H1 (cell line): ENCODE measurements at regions not wholly inside any gene's neighbourhood (a gene's known extent, or its start where the extent isn't known, plus 50 kb on each side); places are given as distances from the start of the nearest gene placed in this dataset.

Experiments
- CTCF ChIA-PET: fragments of 300-600 bp; sonication (Branson Sonifier 250); formaldehyde crosslinking; loops from one replicate; lab custom pipeline; 2021; ENCODE audit not compliant: partially characterized antibody; lab: Charles Lee
- POLR2A ChIA-PET: fragments of 300-600 bp; sonication (Branson Sonifier 250); formaldehyde crosslinking; loops from one replicate; lab custom pipeline; 2021; ENCODE audit warnings: inconsistent platforms; ENCODE audit not compliant: partially characterized antibody; lab: Charles Lee
- DNase-seq, 2 experiments: peaks; one replicate each; pipeline versions ENCODE4 v3.0.0 to v3.0.0-alpha.2; 2010 to 2022; ENCODE audit warnings: low spot score in 2 of 2, low read depth in 1 of 2, mixed read lengths in 1 of 2
- FAIRE-seq: peaks from 2 replicates; lab custom pipeline; 2011; peaks lifted over from hg19 to GRCh38; lab: Jason Lieb, UNC
- H2AFZ ChIP-seq: 2 replicates; pipeline ENCODE4 v1.8.1; 2012; ENCODE audit warnings: low read length, inconsistent platforms
- H2AK5ac ChIP-seq: 2 replicates; pipeline ENCODE4 v1.6.1; 2013; ENCODE audit warnings: low read depth, low read length
- H2BK120ac ChIP-seq: replicated peaks from 2 replicates; pipeline ENCODE3; 2013; ENCODE audit warnings: low read depth, low read length, inconsistent platforms
- H2BK12ac ChIP-seq: 2 replicates; pipeline ENCODE4 v1.6.1; 2013; ENCODE audit warnings: low read depth, low read length
- H2BK15ac ChIP-seq: 2 replicates; pipeline ENCODE4 v1.6.1; 2013; ENCODE audit warnings: low read length
- H2BK20ac ChIP-seq: 2 replicates; pipeline ENCODE4 v1.6.1; 2013; ENCODE audit warnings: low read length
- H2BK5ac ChIP-seq: 2 replicates; pipeline ENCODE4 v1.6.1; 2013; ENCODE audit warnings: low read depth, low read length
- H3K14ac ChIP-seq: 2 replicates; pipeline ENCODE4 v1.6.1; 2013; ENCODE audit warnings: inconsistent platforms; ENCODE audit not compliant: insufficient read length
- H3K18ac ChIP-seq: 2 replicates; pipeline ENCODE4 v1.6.1; 2013; ENCODE audit warnings: low read length; ENCODE audit errors: extremely low read depth
- H3K23ac ChIP-seq: 2 replicates; pipeline ENCODE4 v1.6.1; 2013; ENCODE audit warnings: inconsistent platforms; ENCODE audit not compliant: insufficient read length
- H3K23me2 ChIP-seq: 2 replicates; pipeline ENCODE4 v1.6.1; 2013; ENCODE audit warnings: low read depth, low read length
- H3K27ac ChIP-seq: 2 replicates; pipeline ENCODE4 v1.6.1; 2011; ENCODE audit warnings: low read depth, low read length, inconsistent platforms
- H3K27me3 ChIP-seq, 4 experiments: replicated peaks in 1 of 4; 1 replicate in 1 of 4; 2 replicates in 3 of 4; pipeline versions ENCODE4 v1.6.1 to v1.8.1; 2011 to 2013; ENCODE audit warnings: low read length in 3 of 4, mild to moderate bottlenecking in 3 of 4, inconsistent platforms in 2 of 4, mixed read lengths in 2 of 4, moderate library complexity in 1 of 4; ENCODE audit not compliant: control insufficient read depth in 3 of 4, insufficient read depth in 3 of 4; ENCODE audit errors: extremely low read depth in 1 of 4
- H3K36me3 ChIP-seq, 4 experiments: 2 replicates each; pipeline versions ENCODE4 v1.6.1 to v1.8.1; 2011 to 2013; ENCODE audit warnings: mild to moderate bottlenecking in 4 of 4, low read length in 3 of 4, moderate library complexity in 2 of 4, control low read depth in 1 of 4, inconsistent platforms in 1 of 4; ENCODE audit not compliant: insufficient read depth in 4 of 4, control insufficient read depth in 2 of 4
- H3K4ac ChIP-seq: replicated peaks from 2 replicates; pipeline ENCODE3; 2013; ENCODE audit warnings: low read length, low read depth, mixed read lengths, inconsistent platforms; ENCODE audit not compliant: insufficient read length
- H3K4me1 ChIP-seq, 4 experiments: replicated peaks in 1 of 4; 1 replicate in 1 of 4; 2 replicates in 3 of 4; pipeline versions ENCODE4 v1.6.1 to v1.8.1; 2011 to 2013; ENCODE audit warnings: low read length in 3 of 4, inconsistent platforms in 2 of 4, mixed read lengths in 1 of 4; ENCODE audit not compliant: insufficient read depth in 4 of 4, control insufficient read depth in 3 of 4
- H3K4me2 ChIP-seq, 2 experiments: 2 replicates each; pipeline versions ENCODE4 v1.6.1 to v1.8.1; 2011 to 2013; ENCODE audit warnings: low read depth in 2 of 2, low read length in 2 of 2, control low read depth in 1 of 2, inconsistent platforms in 1 of 2, mild to moderate bottlenecking in 1 of 2; ENCODE audit not compliant: insufficient read depth in 1 of 2
- H3K4me3 ChIP-seq, 4 experiments: fragments of 200-600, 300-600 bp in 1 of 4; sonication (generic), shearing (Covaris generic), sonication (Bioruptor Twin) in 1 of 4; 2 replicates each; pipeline versions ENCODE4 v1.5.1 to v1.8.1; 2011 to 2016; ENCODE audit warnings: low read length in 4 of 4, low read depth in 3 of 4, control low read depth in 2 of 4, inconsistent platforms in 2 of 4, mild to moderate bottlenecking in 2 of 4, mixed read lengths in 1 of 4, moderate library complexity in 1 of 4; ENCODE audit not compliant: insufficient read depth in 2 of 4; ENCODE audit errors: extremely low read depth in 1 of 4
- H3K56ac ChIP-seq: replicated peaks from 2 replicates; pipeline ENCODE3; 2013; ENCODE audit warnings: low read depth, mild to moderate bottlenecking, mixed read lengths, low read length, inconsistent platforms; ENCODE audit not compliant: insufficient read length
- H3K79me1 ChIP-seq: 2 replicates; pipeline ENCODE4 v1.6.1; 2013; ENCODE audit warnings: low read depth, low read length, control low read depth
- H3K79me2 ChIP-seq, 2 experiments: 2 replicates each; pipeline versions ENCODE4 v1.6.1 to v1.8.1; 2012 to 2013; ENCODE audit warnings: low read length in 2 of 2, mild to moderate bottlenecking in 2 of 2, inconsistent platforms in 1 of 2; ENCODE audit not compliant: insufficient read depth in 2 of 2, control insufficient read depth in 1 of 2
- H3K9ac ChIP-seq, 4 experiments: replicated peaks in 1 of 4; 1 replicate in 1 of 4; 2 replicates in 3 of 4; pipeline versions ENCODE4 v1.6.1 to v1.8.1; 2011 to 2013; ENCODE audit warnings: low read depth in 3 of 4, low read length in 3 of 4, control low read depth in 2 of 4, mild to moderate bottlenecking in 2 of 4, moderate library complexity in 2 of 4, inconsistent platforms in 1 of 4; ENCODE audit errors: extremely low read depth in 1 of 4
- H3K9me3 ChIP-seq, 2 experiments: 2 replicates each; pipeline versions ENCODE4 v1.6.1 to v1.8.1; 2012 to 2013; ENCODE audit warnings: mild to moderate bottlenecking in 2 of 2, moderate library complexity in 2 of 2, control low read depth in 1 of 2, inconsistent platforms in 1 of 2, low read depth in 1 of 2, low read length in 1 of 2, mixed read lengths in 1 of 2; ENCODE audit not compliant: insufficient read depth in 2 of 2
- H4K20me1 ChIP-seq, 2 experiments: replicated peaks in 1 of 2; 2 replicates each; pipeline versions ENCODE3 to v1.8.1; 2011 to 2013; ENCODE audit warnings: inconsistent platforms in 2 of 2, low read length in 2 of 2, mild to moderate bottlenecking in 1 of 2; ENCODE audit not compliant: insufficient read depth in 2 of 2, control insufficient read depth in 1 of 2
- H4K5ac ChIP-seq: 2 replicates; pipeline ENCODE4 v1.6.1; 2013; ENCODE audit warnings: low read length, low read depth, mixed read lengths, inconsistent platforms; ENCODE audit not compliant: insufficient read length
- H4K8ac ChIP-seq: 2 replicates; pipeline ENCODE4 v1.8.0; 2013; ENCODE audit warnings: mild to moderate bottlenecking, moderate library complexity, low read length, inconsistent platforms; ENCODE audit not compliant: insufficient read depth; ENCODE audit errors: extremely low read depth
- H4K91ac ChIP-seq: replicated peaks from 2 replicates; pipeline ENCODE3; 2013; ENCODE audit warnings: low read length, mixed read lengths, inconsistent platforms; ENCODE audit not compliant: insufficient read length
- CTCF ChIP-seq, 3 experiments: IDR thresholded peaks; 1 replicate in 2 of 3; 2 replicates in 1 of 3; pipeline versions ENCODE4 v1.5.1 to v1.6.1; 2011; ENCODE audit warnings: low read length in 3 of 3, mild to moderate bottlenecking in 3 of 3, inconsistent platforms in 2 of 3, low read depth in 1 of 3, moderate library complexity in 1 of 3; ENCODE audit not compliant: insufficient read depth in 1 of 3; ENCODE audit errors: control extremely low read depth in 1 of 3
- E2F6 ChIP-seq: IDR thresholded peaks from 2 replicates; pipeline ENCODE4 v1.6.1; 2012; ENCODE audit warnings: inconsistent platforms
- WGBS, 2 experiments: shearing (Covaris generic) in 1 of 2; methylation state at CpG; one replicate each; pipeline versions ENCODE4 v1.1.6 to v1.1.7; 2013 to 2015; ENCODE audit warnings: low lambda C conversion rate in 2 of 2, mixed read lengths in 2 of 2, inconsistent platforms in 1 of 2, low coverage in 1 of 2, missing lambda C conversion rate in 1 of 2; ENCODE audit not compliant: insufficient replicate concordance in 2 of 2, insufficient coverage in 1 of 2, insufficient read length in 1 of 2; ENCODE audit errors: extremely low coverage in 1 of 2, missing lambda C conversion rate in 1 of 2; 5-methylcytosine and 5-hydroxymethylcytosine counted together

DNA sequence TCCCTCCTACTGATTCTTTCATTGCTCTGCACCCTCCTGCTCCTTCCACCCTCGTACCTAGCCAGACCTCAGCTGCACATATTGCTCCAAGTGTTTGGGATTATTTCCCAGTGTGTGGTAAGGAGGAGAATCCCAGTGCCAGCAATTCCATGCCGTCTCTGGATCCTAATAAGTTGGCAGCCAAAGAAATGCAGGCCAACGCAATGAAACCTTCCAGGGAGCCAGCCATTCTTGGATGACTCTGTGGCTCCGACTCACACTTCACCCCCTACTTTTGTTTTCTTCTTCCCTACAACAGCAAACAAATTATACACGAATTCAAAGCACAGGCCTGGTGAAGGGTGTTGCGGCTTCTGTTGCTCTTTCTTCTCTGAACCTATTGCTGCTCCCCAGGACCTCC, 82.5 kb upstream of the SLC1A3 start:
- H3K4me1 ChIP-seq, result peaks cover 0 to 3% (median 2%) of the 10 kb centered on the region in 4 experiments; a peak in 2 of 7 replicates
- H2BK15ac ChIP-seq, result no peak overlapping the region
- H2BK20ac ChIP-seq, result no peak overlapping the region
- H3K9me3 ChIP-seq, result no peaks in the 10 kb centered on the region
- no peak overlapping the region for H3K27ac ChIP-seq
- FAIRE-seq, result no peak
- no peak overlapping the region for H3K14ac ChIP-seq
- no peak overlapping the region for H3K9ac ChIP-seq
- DNase-seq, result no peak
- H3K4me2 ChIP-seq, result no peak overlapping the region
- 0 out of 2 replicates have a peak overlapping the region, but pooled peaks have one; percentile 39 for H2AFZ ChIP-seq
- H4K5ac ChIP-seq, result no peak overlapping the region
- H3K36me3 ChIP-seq, result no peaks in the 10 kb centered on the region
- H2AK5ac ChIP-seq, result no peak overlapping the region
- no peaks in the 10 kb centered on the region for H3K27me3 ChIP-seq
- H2BK120ac ChIP-seq, result no peak overlapping the region
- ChIA-PET CTCF (no interaction called here), POLR2A (no interaction called here)
- H3K56ac ChIP-seq, result no peak overlapping the region
- H3K4me3 ChIP-seq, result no peak overlapping the region
- H2BK12ac ChIP-seq, result no peak overlapping the region
- H3K79me2 ChIP-seq, result no peaks in the 10 kb centered on the region
- 88% methylated on average over 6 of the region's 6 CpGs; no CpG with 5 or more reads in 1 of the 2 experiments for WGBS, 2 experiments
- H3K23me2 ChIP-seq, result peaks cover 6% of the 10 kb centered on the region; the same call in 1 of the 2 replicates
- no peak overlapping the region for H3K4ac ChIP-seq
- no peak overlapping the region for H4K8ac ChIP-seq
- peaks cover 0 to 7% of the 10 kb centered on the region in 2 experiments for H4K20me1 ChIP-seq
- H3K18ac ChIP-seq, result no peak overlapping the region
- no peak overlapping the region for H4K91ac ChIP-seq
- H2BK5ac ChIP-seq, result no peak overlapping the region
- H3K79me1 ChIP-seq, result no peaks in the 10 kb centered on the region
- no peak overlapping the region for H3K23ac ChIP-seq
- TF ChIP-seq CTCF (IDR thresholded peaks at IDR 0.05; ENCODE audit: control extremely low read depth in 1 of 3, insufficient read depth in 1 of 3, low read depth in 1 of 3, low read length in 3 of 3) (no peak), E2F6 (no peak)
